ENCODE measurements at regions not wholly inside any gene's neighbourhood (a gene's known extent, or its start where the extent isn't known, plus 50 kb on each side); places are given as distances from the start of the nearest gene placed in this dataset.

DNA sequence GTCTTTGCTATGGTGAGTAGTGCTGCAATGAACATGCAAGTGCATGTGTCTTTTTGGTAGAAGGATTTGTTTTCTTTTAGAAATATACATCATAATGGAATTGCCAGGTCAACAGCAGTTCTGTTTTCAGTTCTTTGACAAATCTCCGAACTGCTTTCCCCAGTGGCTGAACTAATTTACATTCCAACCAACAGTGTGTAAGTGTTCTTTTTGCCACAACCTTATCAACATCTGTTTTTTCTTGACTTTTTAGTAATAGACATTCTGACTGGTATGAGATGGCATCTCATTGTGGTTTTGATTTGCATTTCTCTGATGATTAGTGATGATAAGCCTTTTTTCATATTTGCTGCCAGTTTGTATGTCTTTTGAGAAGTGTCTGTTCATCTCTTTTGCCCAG, 406.3 kb downstream of the DTHD1 start:
- TF ChIP-seq CTCF (IDR thresholded peaks at IDR 0.05; ENCODE audit: low read depth, low read length) (no peak), EZH2phosphoT487 (IDR thresholded peaks at IDR 0.05; ENCODE audit: low read depth) (no peak)
